K562 (cell line): ENCODE measurements at regions not wholly inside any gene's neighbourhood (a gene's known extent, or its start where the extent isn't known, plus 50 kb on each side); places are given as distances from the start of the nearest gene placed in this dataset.
"Not testable (repeated sequence)": the region's sequence is repeated elsewhere in the genome, so short reads cannot be mapped to it uniquely, and the experiment has no call there.

Experiments
- ATAC-seq: fragments of 200-7000 bp; cut with Tn5 transposase; 3 replicates; pipeline ENCODE4 v1.9.1; 2020; ENCODE audit warnings: moderate library complexity
- BruUV-seq: library from RNA; stranded (reverse); fragments of 400-500 nt; replicated peaks from 2 replicates; lab custom pipeline; 2021; lab: Mats Ljungman, UMichigan
- CTCF ChIA-PET: fragments of 300-600 bp; formaldehyde crosslinking; extraction: SDS; loops from one replicate; lab custom pipeline; 2021; ENCODE audit warnings: low intra/inter-chr PET ratio; lab: Yijun Ruan, JAX
- POLR2A ChIA-PET: fragments of 300-600, 350-650 bp; sonication (Branson Sonifier 250); formaldehyde crosslinking; extraction: SDS; loops from one replicate; lab custom pipeline; 2021; ENCODE audit warnings: antibody characterized with exemption, inconsistent platforms; lab: Yijun Ruan, JAX
- DNase-seq, 4 experiments: peaks; one replicate each; pipeline versions ENCODE4 v3.0.0 to v3.0.0-alpha.2; 2011 to 2018; ENCODE audit warnings: low spot score in 3 of 4, mixed read lengths in 3 of 4; ENCODE audit errors: extremely low read depth in 1 of 4
- FAIRE-seq: peaks from 2 replicates; lab custom pipeline; 2011; peaks lifted over from hg19 to GRCh38; lab: Jason Lieb, UNC
- H2AFZ ChIP-seq: 2 replicates; pipeline ENCODE4 v1.6.0; 2011; ENCODE audit warnings: low read depth, low read length, control low read depth, inconsistent platforms
- H3K27ac ChIP-seq: fragments of 200-600 bp; 3 replicates; pipeline ENCODE4 v1.8.0; 2011; ENCODE audit warnings: low read depth, mild to moderate bottlenecking, control low read depth, inconsistent platforms, low read length, moderate library complexity, mixed read lengths; ENCODE audit errors: extremely low read depth
- H3K27me3 ChIP-seq, 2 experiments: fragments of 300-600 bp in 1 of 2; 2 replicates in 1 of 2; 3 replicates in 1 of 2; pipeline versions ENCODE4 v1.6.0 to v1.8.0; 2011; ENCODE audit warnings: inconsistent platforms in 2 of 2, low read length in 2 of 2, mild to moderate bottlenecking in 1 of 2, mixed read lengths in 1 of 2, moderate library complexity in 1 of 2; ENCODE audit not compliant: control insufficient read depth in 2 of 2, insufficient read depth in 2 of 2
- H3K36me3 ChIP-seq: fragments of 300-600 bp; 3 replicates; pipeline ENCODE4 v1.8.0; 2011; ENCODE audit warnings: mild to moderate bottlenecking, low read length, inconsistent platforms; ENCODE audit not compliant: control insufficient read depth, insufficient read depth
- H3K4me1 ChIP-seq, 2 experiments: fragments of 200-600 bp in 1 of 2; replicated peaks in 1 of 2; 2 replicates in 1 of 2; 3 replicates in 1 of 2; pipeline versions ENCODE4 v1.5.1 to v1.8.0; 2011; ENCODE audit warnings: inconsistent platforms in 2 of 2, low read length in 2 of 2, mild to moderate bottlenecking in 1 of 2, mixed read lengths in 1 of 2, moderate library complexity in 1 of 2; ENCODE audit not compliant: control insufficient read depth in 2 of 2, insufficient read depth in 2 of 2
- H3K4me2 ChIP-seq: 2 replicates; pipeline ENCODE4 v1.6.1; 2011; ENCODE audit warnings: low read length, control low read depth, inconsistent platforms, mixed read lengths; ENCODE audit not compliant: insufficient read depth
- H3K4me3 ChIP-seq: fragments of 200-600 bp; sonication (generic), shearing (Covaris generic); 2 replicates; pipeline ENCODE4 v1.5.1; 2016; ENCODE audit warnings: control low read depth, inconsistent platforms
- H3K79me2 ChIP-seq: fragments of 200-600 bp; 3 replicates; pipeline ENCODE4 v1.8.0; 2011; ENCODE audit warnings: low read length, inconsistent platforms; ENCODE audit not compliant: control insufficient read depth, insufficient read depth
- H3K9ac ChIP-seq, 2 experiments: 2 replicates each; pipeline versions ENCODE4 v1.6.0 to v1.6.1; 2011; ENCODE audit warnings: low read depth in 2 of 2, low read length in 2 of 2, control low read depth in 1 of 2, inconsistent platforms in 1 of 2, mild to moderate bottlenecking in 1 of 2, mixed read lengths in 1 of 2; ENCODE audit not compliant: insufficient read depth in 1 of 2
- H3K9me1 ChIP-seq: one replicate; pipeline ENCODE4 v1.6.0; 2011; ENCODE audit warnings: inconsistent platforms, mild to moderate bottlenecking, low read length, moderate library complexity; ENCODE audit not compliant: control insufficient read depth, insufficient read depth
- H3K9me3 ChIP-seq: replicated peaks from 2 replicates; pipeline ENCODE4 v1.5.1; 2011; ENCODE audit warnings: low read depth, low read length, inconsistent platforms; ENCODE audit not compliant: control insufficient read depth, insufficient read depth
- H4K20me1 ChIP-seq: replicated peaks from 2 replicates; pipeline ENCODE4 v1.6.1; 2011; ENCODE audit warnings: low read length, inconsistent platforms, mixed read lengths; ENCODE audit not compliant: control insufficient read depth, insufficient read depth
- WGBS: fragments of 100-300 bp; shearing (Covaris generic); methylation state at CpG from one replicate; pipeline ENCODE4 v1.1.6; 2016; ENCODE audit warnings: low coverage, mixed read lengths; ENCODE audit not compliant: insufficient coverage; ENCODE audit errors: missing lambda C conversion rate; 5-methylcytosine and 5-hydroxymethylcytosine counted together
- in situ Hi-C: fragments of 300-500 bp; cut with MboI; formaldehyde crosslinking; loops from 4 replicates; pipeline ENCODE4 v1.15.0; 2018; ENCODE audit warnings: inconsistent platforms, mixed read lengths
- intact Hi-C: fragments of 100-400 bp; cut with micrococcal nuclease; formaldehyde crosslinking; loops from 2 replicates; pipeline ENCODE4 v1.14.2; 2022

DNA sequence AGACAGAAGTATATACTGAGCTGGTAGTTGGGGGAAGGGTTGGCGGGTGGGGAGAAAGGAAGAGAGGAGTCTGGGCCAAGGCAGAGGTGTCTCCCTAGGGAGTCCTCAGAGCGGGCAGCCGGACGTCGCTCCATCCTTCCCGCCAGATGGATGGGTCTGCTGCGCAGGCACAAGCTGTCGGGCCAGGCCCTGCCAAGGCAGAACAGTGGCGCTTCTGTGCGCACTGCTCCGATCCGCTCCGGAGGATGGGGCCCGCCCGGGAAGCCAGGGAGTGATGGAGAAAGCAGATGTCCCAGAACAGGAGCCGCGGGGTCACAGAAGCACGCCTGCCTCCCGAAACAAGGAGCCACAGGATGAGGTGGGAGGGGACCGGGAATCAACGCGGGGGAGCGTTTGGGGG is 941.4 kb upstream of the DEFB115 start:
- H3K9ac ChIP-seq, FAIRE-seq, H3K4me3 ChIP-seq, ATAC-seq, intact Hi-C loops, POLR2A ChIA-PET, BruUV-seq, H3K36me3 ChIP-seq, H3K4me2 ChIP-seq, H3K79me2 ChIP-seq, H3K27me3 ChIP-seq, H3K27ac ChIP-seq, H3K4me1 ChIP-seq, CTCF ChIA-PET, H4K20me1 ChIP-seq, H2AFZ ChIP-seq, H3K9me1 ChIP-seq, H3K9me3 ChIP-seq, DNase-seq: not testable (repeated sequence)
- in situ Hi-C loops = loop anchor here (25.0 kb wide), 1 partner anchor 1204 kb away; no protein-coding TSS in a partner anchor
- WGBS = 18% methylated on average over 18 of the region's 23 CpGs

DNA sequence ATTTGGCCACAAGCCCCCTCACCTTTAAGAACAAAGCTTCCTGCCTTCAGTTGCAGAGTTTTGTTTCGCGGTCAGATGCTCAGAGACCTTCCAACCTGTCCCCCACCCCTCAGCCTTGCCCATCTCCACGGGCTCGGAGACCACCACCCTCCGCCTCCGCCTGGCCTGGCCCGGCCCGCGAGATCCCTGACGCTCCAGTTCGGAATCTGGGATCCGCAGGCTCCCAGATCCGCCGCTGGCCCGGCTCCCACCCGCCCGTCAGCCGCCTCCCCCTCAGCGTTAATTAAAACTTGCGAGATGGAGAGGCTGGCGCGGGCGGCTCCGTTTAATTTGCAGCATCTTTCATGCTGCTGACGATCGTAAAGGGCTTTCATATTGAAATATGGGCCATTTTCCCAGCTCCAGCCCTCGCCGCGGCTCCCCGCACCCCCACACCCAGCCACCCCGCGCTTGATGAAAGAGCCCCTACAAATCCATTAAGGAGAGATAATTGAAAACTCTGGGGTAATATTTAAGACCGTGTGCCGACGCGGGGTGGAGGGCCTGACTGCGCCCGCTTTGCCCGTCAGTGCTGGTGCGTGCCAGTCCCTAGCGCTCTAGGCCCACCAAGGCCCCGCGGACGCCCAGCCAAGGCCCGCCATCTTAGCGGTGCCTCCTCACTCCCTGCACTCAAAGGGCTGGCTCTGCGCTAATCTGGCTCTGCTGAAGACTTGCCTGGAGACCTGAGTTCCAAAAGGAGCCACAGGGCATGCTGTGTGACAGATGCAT is 940.7 kb upstream of the DEFB115 start:
- H4K20me1 ChIP-seq, ATAC-seq, H3K36me3 ChIP-seq, H3K4me2 ChIP-seq, H3K9me3 ChIP-seq, CTCF ChIA-PET, H3K4me1 ChIP-seq, H3K9me1 ChIP-seq, H3K27me3 ChIP-seq, H2AFZ ChIP-seq, H3K27ac ChIP-seq, FAIRE-seq, POLR2A ChIA-PET, intact Hi-C loops, H3K9ac ChIP-seq, BruUV-seq, DNase-seq, H3K79me2 ChIP-seq, H3K4me3 ChIP-seq: not testable (repeated sequence)
- in situ Hi-C loops = loop anchor here (25.0 kb wide), 1 partner anchor 1204 kb away; no protein-coding TSS in a partner anchor
- WGBS = 14% methylated on average over 25 of the region's 47 CpGs

- WGBS = 9% methylated on average over 4 of the region's 5 CpGs
- H3K36me3 ChIP-seq, H2AFZ ChIP-seq, H3K79me2 ChIP-seq, BruUV-seq, ATAC-seq, H3K4me2 ChIP-seq, H3K27ac ChIP-seq, intact Hi-C loops, H3K27me3 ChIP-seq, H3K9me1 ChIP-seq, CTCF ChIA-PET, FAIRE-seq, H3K9ac ChIP-seq, H3K4me3 ChIP-seq, H3K9me3 ChIP-seq, DNase-seq, POLR2A ChIA-PET, H4K20me1 ChIP-seq, H3K4me1 ChIP-seq: not testable (repeated sequence)
- in situ Hi-C loops = loop anchor here (25.0 kb wide), 1 partner anchor 1021 kb away; no protein-coding TSS in a partner anchor
Observed at GRCh38 chr20:30333744-30334143, 923.7 kb upstream of the DEFB115 start.

DNA sequence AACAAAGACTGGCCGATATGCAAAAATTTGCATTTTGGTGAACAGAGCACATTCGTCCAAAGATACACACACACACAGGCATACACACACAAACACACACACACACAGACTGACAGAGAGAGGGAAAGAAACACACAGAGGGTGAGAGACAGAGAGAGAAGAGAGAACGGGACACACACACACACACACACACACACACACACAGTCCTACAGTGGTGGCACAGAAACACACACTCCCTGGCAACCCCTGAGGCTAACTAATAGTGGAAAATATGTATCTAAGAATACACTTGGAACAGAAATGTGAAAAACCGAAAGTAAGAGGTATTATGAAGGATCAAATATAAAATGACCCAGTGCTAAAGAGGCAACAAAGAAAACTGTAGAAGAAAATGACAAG is 919.9 kb upstream of the DEFB115 start:
- H3K4me1 ChIP-seq, BruUV-seq, DNase-seq, H3K9ac ChIP-seq, H3K4me2 ChIP-seq, FAIRE-seq, H3K36me3 ChIP-seq, H3K9me3 ChIP-seq, H3K79me2 ChIP-seq, H3K27ac ChIP-seq, H3K9me1 ChIP-seq, ATAC-seq, POLR2A ChIA-PET, H3K4me3 ChIP-seq, intact Hi-C loops, CTCF ChIA-PET, H4K20me1 ChIP-seq, H3K27me3 ChIP-seq: not testable (repeated sequence)
- WGBS = 19% methylated on average over 3 of the region's 4 CpGs
- 0 out of 2 replicates have a peak overlapping the region, but pooled peaks have one; percentile 44 for H2AFZ ChIP-seq
- in situ Hi-C loops = loop anchor here (25.0 kb wide), 1 partner anchor 1025 kb away; no protein-coding TSS in a partner anchor
